ENCODE measurements at regions not wholly inside any gene's neighbourhood (a gene's known extent, or its start where the extent isn't known, plus 50 kb on each side); places are given as distances from the start of the nearest gene placed in this dataset.

- no peaks in the 10 kb centered on the region for H3K4me1 ChIP-seq (ENCODE audit: control insufficient read depth in 2 of 2, insufficient read depth in 2 of 2, low read length in 1 of 2)
- no peak overlapping the region for H3K4me3 ChIP-seq (ENCODE audit: low read depth in 1 of 2, low read length in 2 of 2)
- H3K27me3 ChIP-seq (ENCODE audit: control insufficient read depth in 1 of 2, insufficient read depth in 2 of 2, low read length in 2 of 2), result no peaks in the 10 kb centered on the region
- H3K36me3 ChIP-seq (ENCODE audit: control insufficient read depth in 2 of 2, insufficient read depth in 2 of 2, low read length in 1 of 2), result no peaks in the 10 kb centered on the region
- H3K9me3 ChIP-seq (ENCODE audit: control insufficient read depth in 2 of 2, insufficient read depth in 1 of 2, low read depth in 1 of 2, low read length in 1 of 2), result no peaks in the 10 kb centered on the region
- 88 to 89% methylated on average over 4 of the region's 4 CpGs for WGBS, 2 donors
- no peak overlapping the region for H3K27ac ChIP-seq (ENCODE audit: low read depth in 2 of 2, low read length in 1 of 2)
Measured at GRCh38 chr7:33813331-33813730, 92.0 kb upstream of the BMPER start.

DNA sequence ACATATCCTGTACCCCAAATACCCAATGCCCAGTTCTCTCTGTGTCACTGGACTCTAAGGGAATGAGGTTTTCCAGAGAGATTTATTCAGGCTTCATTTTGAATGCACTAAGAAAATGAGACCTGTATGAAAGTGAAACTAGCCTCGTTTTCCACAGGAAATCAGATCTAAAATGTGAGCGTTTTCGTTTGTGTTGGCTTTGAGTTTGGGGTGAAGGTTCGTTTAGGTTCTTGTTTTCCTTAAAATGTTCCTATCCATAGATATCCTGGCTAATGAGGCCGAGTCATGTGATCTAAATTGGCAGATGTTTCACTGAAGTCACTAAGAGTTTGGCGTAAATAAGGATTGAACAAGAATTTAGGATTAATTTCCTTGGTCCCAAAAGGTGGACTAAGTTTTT, 90.9 kb upstream of the BMPER start:
- Histone ChIP-seq H3K4me3 (ENCODE audit: low read depth in 1 of 2, low read length in 2 of 2) (no peak overlapping the region), H3K27ac (ENCODE audit: low read depth in 2 of 2, low read length in 1 of 2) (no peak overlapping the region)
- 55 to 59% methylated on average over 6 of the region's 6 CpGs for WGBS, 2 donors

DNA sequence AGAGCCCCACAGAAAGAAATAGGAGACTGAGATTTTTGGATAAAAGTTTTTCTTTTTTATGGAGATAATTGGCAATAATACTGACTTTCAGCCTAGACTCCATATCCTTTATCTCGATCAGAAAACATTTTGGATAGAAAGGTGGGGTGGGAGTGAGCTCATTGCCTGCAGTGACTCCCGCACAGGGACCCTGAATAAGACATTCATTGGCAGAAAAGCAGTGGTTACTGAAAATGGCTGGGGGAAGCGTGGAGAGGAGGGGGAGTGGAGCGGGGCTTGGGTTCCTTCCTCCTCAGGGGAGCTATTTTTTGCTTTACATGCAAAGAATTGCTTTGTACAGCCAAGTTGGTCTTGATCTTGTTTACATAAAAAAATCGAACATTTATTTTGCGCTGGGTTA, 90.4 kb upstream of the BMPER start:
- no peaks in the 10 kb centered on the region for H3K4me1 ChIP-seq (ENCODE audit: control insufficient read depth in 2 of 2, insufficient read depth in 2 of 2, low read length in 1 of 2)
- no peaks in the 10 kb centered on the region for H3K9me3 ChIP-seq (ENCODE audit: control insufficient read depth in 2 of 2, insufficient read depth in 1 of 2, low read depth in 1 of 2, low read length in 1 of 2)
- no peaks in the 10 kb centered on the region for H3K36me3 ChIP-seq (ENCODE audit: control insufficient read depth in 2 of 2, insufficient read depth in 2 of 2, low read length in 1 of 2)
- no peak overlapping the region for H3K4me3 ChIP-seq (ENCODE audit: low read depth in 1 of 2, low read length in 2 of 2)
- no peaks in the 10 kb centered on the region for H3K27me3 ChIP-seq (ENCODE audit: control insufficient read depth in 1 of 2, insufficient read depth in 2 of 2, low read length in 2 of 2)
- WGBS, 2 donors, result 53 to 60% methylated on average over 6 of the region's 6 CpGs
- H3K27ac ChIP-seq (ENCODE audit: low read depth in 2 of 2, low read length in 1 of 2), result no peak overlapping the region

More for the DNA sequence above, 90.9 kb upstream of the BMPER start:
- H3K9me3 ChIP-seq (ENCODE audit: control insufficient read depth in 2 of 2, insufficient read depth in 1 of 2, low read depth in 1 of 2, low read length in 1 of 2), result no peaks in the 10 kb centered on the region
- H3K27me3 ChIP-seq (ENCODE audit: control insufficient read depth in 1 of 2, insufficient read depth in 2 of 2, low read length in 2 of 2), result no peaks in the 10 kb centered on the region
- H3K4me1 ChIP-seq (ENCODE audit: control insufficient read depth in 2 of 2, insufficient read depth in 2 of 2, low read length in 1 of 2), result no peaks in the 10 kb centered on the region
- no peaks in the 10 kb centered on the region for H3K36me3 ChIP-seq (ENCODE audit: control insufficient read depth in 2 of 2, insufficient read depth in 2 of 2, low read length in 1 of 2)

DNA sequence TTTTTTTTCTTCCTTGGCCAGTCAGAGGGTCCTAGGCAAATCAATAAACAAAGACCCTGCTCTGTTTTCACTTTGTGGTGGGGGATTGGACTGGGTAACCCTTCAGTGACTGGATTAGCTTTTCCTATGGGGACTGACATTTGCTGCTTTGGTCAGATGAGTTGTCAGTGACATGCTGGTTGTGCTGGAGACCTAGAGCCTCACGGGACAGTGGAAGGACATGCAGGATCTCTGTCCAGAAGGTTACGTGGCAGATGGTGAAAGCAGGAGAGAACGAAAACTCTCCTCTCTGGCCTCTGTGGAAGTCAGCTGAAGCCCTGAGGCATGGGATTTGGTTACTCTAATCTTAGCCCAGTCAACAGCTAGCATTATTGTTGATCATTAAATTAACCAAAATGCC, 90.0 kb upstream of the BMPER start:
- Histone ChIP-seq H3K9me3 (ENCODE audit: control insufficient read depth in 2 of 2, insufficient read depth in 1 of 2, low read depth in 1 of 2, low read length in 1 of 2) (no peaks in the 10 kb centered on the region), H3K4me3 (ENCODE audit: low read depth in 1 of 2, low read length in 2 of 2) (no peak overlapping the region), H3K36me3 (ENCODE audit: control insufficient read depth in 2 of 2, insufficient read depth in 2 of 2, low read length in 1 of 2) (no peaks in the 10 kb centered on the region), H3K27ac (ENCODE audit: low read depth in 2 of 2, low read length in 1 of 2) (no peak overlapping the region), H3K27me3 (ENCODE audit: control insufficient read depth in 1 of 2, insufficient read depth in 2 of 2, low read length in 2 of 2) (no peaks in the 10 kb centered on the region), H3K4me1 (ENCODE audit: control insufficient read depth in 2 of 2, insufficient read depth in 2 of 2, low read length in 1 of 2) (no peaks in the 10 kb centered on the region)
- WGBS, 2 donors, result 75 to 81% methylated on average over 3 of the region's 3 CpGs

DNA sequence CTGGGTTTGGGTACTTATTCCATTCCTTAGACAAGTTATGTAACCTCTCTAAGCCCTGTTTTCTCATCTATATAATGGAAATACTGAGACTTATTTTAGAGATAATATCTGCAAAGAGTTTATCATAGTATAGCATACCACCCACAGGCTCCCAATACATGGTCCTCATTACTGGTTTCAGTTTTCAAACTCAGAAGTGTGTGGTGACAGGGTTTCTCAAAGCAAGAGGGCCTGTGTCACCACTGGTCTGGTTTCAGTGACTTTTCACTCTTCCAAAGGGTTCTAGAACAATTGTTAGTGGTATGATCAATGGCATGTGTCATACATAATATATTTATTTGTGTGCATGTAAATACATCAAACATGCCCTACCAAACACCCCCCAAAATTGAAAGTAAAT, 89.2 kb upstream of the BMPER start:
- H3K27me3 ChIP-seq (ENCODE audit: control insufficient read depth in 1 of 2, insufficient read depth in 2 of 2, low read length in 2 of 2), result no peaks in the 10 kb centered on the region
- no peak overlapping the region for H3K4me3 ChIP-seq (ENCODE audit: low read depth in 1 of 2, low read length in 2 of 2)
- H3K4me1 ChIP-seq (ENCODE audit: control insufficient read depth in 2 of 2, insufficient read depth in 2 of 2, low read length in 1 of 2), result no peaks in the 10 kb centered on the region
- no peak overlapping the region for H3K27ac ChIP-seq (ENCODE audit: low read depth in 2 of 2, low read length in 1 of 2)
- no peaks in the 10 kb centered on the region for H3K36me3 ChIP-seq (ENCODE audit: control insufficient read depth in 2 of 2, insufficient read depth in 2 of 2, low read length in 1 of 2)
- H3K9me3 ChIP-seq (ENCODE audit: control insufficient read depth in 2 of 2, insufficient read depth in 1 of 2, low read depth in 1 of 2, low read length in 1 of 2), result no peaks in the 10 kb centered on the region

GRCh38 chr7:33819658-33820057, 85.7 kb upstream of the BMPER start:
- no peaks in the 10 kb centered on the region for H3K9me3 ChIP-seq (ENCODE audit: control insufficient read depth in 2 of 2, insufficient read depth in 1 of 2, low read depth in 1 of 2, low read length in 1 of 2)
- no peak overlapping the region for H3K4me3 ChIP-seq (ENCODE audit: low read depth in 1 of 2, low read length in 2 of 2)
- no peaks in the 10 kb centered on the region for H3K27me3 ChIP-seq (ENCODE audit: control insufficient read depth in 1 of 2, insufficient read depth in 2 of 2, low read length in 2 of 2)
- H3K4me1 ChIP-seq (ENCODE audit: control insufficient read depth in 2 of 2, insufficient read depth in 2 of 2, low read length in 1 of 2), result no peaks in the 10 kb centered on the region
- H3K36me3 ChIP-seq (ENCODE audit: control insufficient read depth in 2 of 2, insufficient read depth in 2 of 2, low read length in 1 of 2), result no peaks in the 10 kb centered on the region
- H3K27ac ChIP-seq (ENCODE audit: low read depth in 2 of 2, low read length in 1 of 2), result no peak overlapping the region

GRCh38 chr7:33820206-33820605, 85.1 kb upstream of the BMPER start:
- 76 to 77% methylated on average over 2 of the region's 2 CpGs for WGBS, 2 donors
- Histone ChIP-seq H3K27ac (ENCODE audit: low read depth in 2 of 2, low read length in 1 of 2) (no peak overlapping the region), H3K9me3 (ENCODE audit: control insufficient read depth in 2 of 2, insufficient read depth in 1 of 2, low read depth in 1 of 2, low read length in 1 of 2) (no peaks in the 10 kb centered on the region), H3K4me1 (ENCODE audit: control insufficient read depth in 2 of 2, insufficient read depth in 2 of 2, low read length in 1 of 2) (peaks cover 0 to 2% of the 10 kb centered on the region in 2 donors), H3K4me3 (ENCODE audit: low read depth in 1 of 2, low read length in 2 of 2) (no peak overlapping the region), H3K27me3 (ENCODE audit: control insufficient read depth in 1 of 2, insufficient read depth in 2 of 2, low read length in 2 of 2) (no peaks in the 10 kb centered on the region), H3K36me3 (ENCODE audit: control insufficient read depth in 2 of 2, insufficient read depth in 2 of 2, low read length in 1 of 2) (no peaks in the 10 kb centered on the region)

- Histone ChIP-seq H3K9me3 (ENCODE audit: control insufficient read depth in 2 of 2, insufficient read depth in 1 of 2, low read depth in 1 of 2, low read length in 1 of 2) (no peaks in the 10 kb centered on the region), H3K4me1 (ENCODE audit: control insufficient read depth in 2 of 2, insufficient read depth in 2 of 2, low read length in 1 of 2) (peaks cover 0 to 3% of the 10 kb centered on the region in 2 donors), H3K4me3 (ENCODE audit: low read depth in 1 of 2, low read length in 2 of 2) (no peak overlapping the region), H3K27ac (ENCODE audit: low read depth in 2 of 2, low read length in 1 of 2) (no peak overlapping the region), H3K36me3 (ENCODE audit: control insufficient read depth in 2 of 2, insufficient read depth in 2 of 2, low read length in 1 of 2) (no peaks in the 10 kb centered on the region), H3K27me3 (ENCODE audit: control insufficient read depth in 1 of 2, insufficient read depth in 2 of 2, low read length in 2 of 2) (no peaks in the 10 kb centered on the region)
- 83 to 85% methylated on average over 2 of the region's 2 CpGs for WGBS, 2 donors
Measured at GRCh38 chr7:33821970-33822369, 83.4 kb upstream of the BMPER start.

- Histone ChIP-seq H3K9me3 (ENCODE audit: control insufficient read depth in 2 of 2, insufficient read depth in 1 of 2, low read depth in 1 of 2, low read length in 1 of 2) (no peaks in the 10 kb centered on the region), H3K36me3 (ENCODE audit: control insufficient read depth in 2 of 2, insufficient read depth in 2 of 2, low read length in 1 of 2) (no peaks in the 10 kb centered on the region), H3K27ac (ENCODE audit: low read depth in 2 of 2, low read length in 1 of 2) (no peak overlapping the region), H3K4me3 (ENCODE audit: low read depth in 1 of 2, low read length in 2 of 2) (no peak overlapping the region), H3K4me1 (ENCODE audit: control insufficient read depth in 2 of 2, insufficient read depth in 2 of 2, low read length in 1 of 2) (peaks cover 0 to 3% of the 10 kb centered on the region in 2 donors), H3K27me3 (ENCODE audit: control insufficient read depth in 1 of 2, insufficient read depth in 2 of 2, low read length in 2 of 2) (no peaks in the 10 kb centered on the region)
- 91 to 93% methylated on average over 5 of the region's 5 CpGs for WGBS, 2 donors
Measured at GRCh38 chr7:33823913-33824312, 81.4 kb upstream of the BMPER start.

- Histone ChIP-seq H3K27ac (ENCODE audit: low read depth in 2 of 2, low read length in 1 of 2) (no peak overlapping the region), H3K4me3 (ENCODE audit: low read depth in 1 of 2, low read length in 2 of 2) (no peak overlapping the region), H3K9me3 (ENCODE audit: control insufficient read depth in 2 of 2, insufficient read depth in 1 of 2, low read depth in 1 of 2, low read length in 1 of 2) (no peaks in the 10 kb centered on the region), H3K36me3 (ENCODE audit: control insufficient read depth in 2 of 2, insufficient read depth in 2 of 2, low read length in 1 of 2) (no peaks in the 10 kb centered on the region), H3K27me3 (ENCODE audit: control insufficient read depth in 1 of 2, insufficient read depth in 2 of 2, low read length in 2 of 2) (no peaks in the 10 kb centered on the region), H3K4me1 (ENCODE audit: control insufficient read depth in 2 of 2, insufficient read depth in 2 of 2, low read length in 1 of 2) (peaks cover 0 to 3% of the 10 kb centered on the region in 2 donors)
- 50 to 53% methylated on average over 4 of the region's 4 CpGs for WGBS, 2 donors
Measured at GRCh38 chr7:33824911-33825459, 80.4 kb upstream of the BMPER start.
